ENCODE measurements at regions not wholly inside any gene's neighbourhood (a gene's known extent, or its start where the extent isn't known, plus 50 kb on each side); places are given as distances from the start of the nearest gene placed in this dataset.

DNA sequence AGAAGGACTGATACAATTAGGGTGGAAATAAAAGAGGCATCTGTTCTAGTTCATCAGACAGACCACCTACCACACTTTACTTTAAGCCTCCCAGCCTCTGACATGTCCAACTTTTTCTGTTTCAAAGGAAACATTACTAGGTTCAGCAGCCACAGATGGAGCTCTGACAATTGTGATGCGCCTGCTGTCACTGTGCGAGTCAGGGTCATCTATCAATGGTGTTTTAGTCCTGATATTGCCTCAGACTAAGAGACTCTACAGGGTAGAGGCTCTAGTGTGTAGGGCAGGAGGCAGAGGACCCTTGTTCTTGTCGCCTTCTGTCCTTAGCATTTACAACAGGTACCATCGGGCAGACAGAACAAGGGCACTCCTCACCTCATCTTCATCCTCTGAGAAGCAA, 685.0 kb upstream of the SGCG start:
- DNase-seq (ENCODE audit: low read depth in 2 of 2): no peak

DNA sequence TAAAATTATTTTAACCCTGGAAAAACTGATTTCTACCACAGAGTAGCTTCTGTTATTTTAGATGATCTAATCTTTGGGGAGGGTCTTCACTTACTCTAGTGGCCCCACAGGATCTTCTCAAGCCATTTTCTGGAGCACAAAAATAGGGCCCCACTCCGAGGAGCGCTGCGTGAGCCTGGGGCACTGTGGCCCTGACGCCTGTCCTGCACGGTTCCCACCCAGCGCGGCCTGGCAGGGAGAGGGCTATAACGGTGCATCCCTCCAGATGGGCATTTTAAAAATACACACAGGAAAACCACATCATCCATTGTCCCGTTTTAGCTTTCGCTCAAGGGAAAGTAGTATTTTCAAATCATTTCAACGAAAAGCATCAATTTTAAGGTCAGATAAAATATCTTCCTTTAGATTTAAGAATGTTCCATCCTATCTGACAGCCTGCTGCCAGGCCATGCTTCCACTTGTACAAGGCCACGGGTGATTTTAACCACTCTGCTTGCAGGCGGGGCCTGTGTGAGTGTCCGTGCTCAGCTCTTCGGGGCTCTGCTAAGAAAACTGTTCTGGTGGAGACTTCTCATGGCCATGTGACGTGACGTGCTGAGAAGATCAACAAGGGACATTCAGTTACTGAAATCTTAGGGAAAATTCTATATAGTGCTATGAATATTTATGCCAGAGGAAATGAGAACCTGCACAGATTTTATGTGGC, 683.8 kb upstream of the SGCG start:
- no peak for DNase-seq (ENCODE audit: low read depth in 2 of 2)

GRCh38 chr13:22497991-22498780, 682.6 kb upstream of the SGCG start:
- no peak for DNase-seq (ENCODE audit: low read depth in 2 of 2)

DNA sequence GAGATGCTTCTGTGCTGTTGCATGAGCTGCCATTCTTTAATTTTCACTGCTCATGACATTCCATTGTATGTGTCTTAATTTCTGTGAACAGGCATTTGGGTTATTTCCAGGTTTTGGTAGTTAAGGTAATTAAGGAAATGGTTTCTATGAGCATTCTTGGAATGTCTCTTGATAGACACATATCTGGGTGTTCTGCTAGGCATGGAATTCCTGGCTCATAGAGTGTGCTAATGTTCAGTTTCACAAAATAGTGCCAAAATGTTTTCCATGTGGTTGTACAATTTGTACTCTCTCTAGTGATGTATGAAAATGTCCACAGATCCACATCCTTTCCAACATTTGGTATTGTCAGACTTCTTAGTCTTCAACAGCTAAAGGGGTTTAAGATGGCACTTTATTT, 680.9 kb upstream of the SGCG start:
- DNase-seq (ENCODE audit: low read depth in 2 of 2): no peak

DNA sequence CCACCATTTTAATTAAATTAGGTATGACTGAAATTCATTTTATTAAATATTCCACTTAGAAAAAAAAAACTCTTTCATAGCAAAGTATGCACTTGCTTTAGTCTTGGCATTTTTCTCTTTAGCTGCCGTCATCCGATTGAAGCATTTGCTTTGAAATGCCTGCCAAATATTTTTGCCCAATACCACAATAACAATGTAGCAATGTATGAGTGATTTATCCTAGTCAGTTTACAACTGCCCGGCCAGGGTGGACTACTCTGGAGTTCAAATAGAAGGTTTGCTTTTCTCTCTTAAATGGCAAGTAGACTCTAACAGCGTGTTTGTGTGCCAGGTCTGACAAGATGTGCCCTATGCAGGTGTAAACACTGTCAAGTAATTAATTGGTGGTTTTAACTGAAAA, 675.3 kb upstream of the SGCG start:
- no peak for DNase-seq (ENCODE audit: low read depth in 2 of 2)

DNA sequence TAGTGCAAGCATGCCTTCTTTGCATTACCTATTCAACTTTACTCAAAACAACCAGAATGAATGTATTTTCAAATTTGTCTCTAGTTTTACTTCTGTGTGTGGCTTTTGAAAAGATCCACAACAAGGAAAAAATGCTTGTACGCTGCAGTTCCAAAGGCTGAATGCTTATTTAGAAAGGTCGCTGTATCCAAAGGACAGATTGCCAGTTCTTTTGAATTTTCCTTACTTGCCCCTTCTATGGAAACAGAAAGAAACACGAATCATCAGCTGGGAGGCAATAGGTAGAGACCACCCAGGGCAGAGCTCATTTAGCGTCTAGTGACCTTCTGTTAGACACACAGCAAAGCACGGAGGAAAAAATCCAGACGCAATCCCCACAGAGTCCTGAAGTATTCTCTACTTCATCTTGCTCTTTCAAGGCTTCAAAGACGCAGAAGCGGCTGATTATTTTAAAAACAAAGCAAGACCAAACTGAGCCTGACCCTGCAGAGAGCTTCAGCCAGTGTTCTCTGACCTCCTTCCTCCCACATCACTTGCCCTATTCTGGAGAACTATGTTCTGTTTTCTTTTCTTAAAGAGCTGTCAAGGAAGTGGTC, 674.6 kb upstream of the SGCG start:
- no peak for DNase-seq (ENCODE audit: low read depth in 2 of 2)

- DNase-seq (ENCODE audit: low read depth in 2 of 2): no peak
Measured at GRCh38 chr13:22517544-22517943, 663.2 kb upstream of the SGCG start.

DNA sequence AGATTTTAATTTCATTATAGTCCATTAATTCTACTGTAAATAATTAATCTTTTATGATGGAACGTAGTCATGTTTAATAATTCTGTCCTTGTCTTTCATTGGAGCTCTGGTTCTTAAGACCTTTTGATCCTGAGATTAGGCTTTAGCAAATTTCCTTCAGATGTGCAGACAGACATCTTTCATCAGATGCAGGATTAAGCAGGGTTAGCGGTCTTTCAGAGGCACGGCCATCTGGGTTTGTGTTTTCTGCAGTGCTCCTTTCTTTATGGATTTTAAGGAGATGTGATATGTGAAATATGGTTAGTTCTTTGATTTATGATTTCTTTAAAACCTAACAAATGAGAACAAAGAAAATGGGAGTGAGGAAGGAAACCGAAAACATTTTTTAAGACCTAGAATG, 643.9 kb upstream of the SGCG start:
- no peak for DNase-seq (ENCODE audit: low read depth in 2 of 2)

- no peak for DNase-seq (ENCODE audit: low read depth in 2 of 2)
Measured at GRCh38 chr13:22538400-22538799, 642.4 kb upstream of the SGCG start.

- DNase-seq (ENCODE audit: low read depth in 2 of 2): no peak
Measured at GRCh38 chr13:22549126-22549525, 631.7 kb upstream of the SGCG start.

DNA sequence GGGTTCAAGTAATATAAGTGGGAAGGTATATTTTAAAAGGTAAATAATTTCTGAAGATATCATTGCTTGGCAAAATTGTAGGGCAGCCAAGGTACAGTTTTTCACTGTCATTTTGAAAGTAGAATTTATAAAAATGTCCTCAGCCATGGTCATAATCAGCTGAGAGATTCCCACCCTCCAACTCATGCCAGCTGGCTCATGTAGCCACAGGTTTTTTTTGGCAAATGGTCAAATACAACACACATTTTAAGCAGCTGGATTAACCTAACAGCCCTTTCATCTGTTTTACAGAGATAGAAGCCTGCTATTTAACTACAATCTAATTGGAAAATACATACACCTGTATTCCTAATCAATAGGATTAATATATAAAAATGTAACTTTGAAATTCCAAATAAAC, 619.2 kb upstream of the SGCG start:
- no peak for DNase-seq (ENCODE audit: low read depth in 2 of 2)

DNA sequence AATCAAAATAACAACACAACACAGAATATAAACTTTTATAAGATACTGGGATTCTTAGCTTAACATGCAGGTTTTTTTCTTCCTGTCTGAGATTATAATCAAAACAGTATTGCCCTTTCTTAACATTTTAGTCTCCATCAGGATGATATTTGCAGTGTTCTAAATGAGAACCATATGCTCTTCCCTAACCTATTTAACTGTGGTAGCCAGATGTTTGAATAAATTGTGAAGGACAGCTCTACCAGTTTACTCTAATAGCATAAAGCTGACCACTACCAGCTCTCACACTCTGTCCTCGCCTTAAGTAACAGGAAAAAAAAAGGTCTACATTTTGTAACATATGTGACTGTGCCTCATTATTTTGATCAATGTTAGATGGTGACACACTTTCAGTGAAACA, 618.7 kb upstream of the SGCG start:
- no peak for DNase-seq (ENCODE audit: low read depth in 2 of 2)

DNA sequence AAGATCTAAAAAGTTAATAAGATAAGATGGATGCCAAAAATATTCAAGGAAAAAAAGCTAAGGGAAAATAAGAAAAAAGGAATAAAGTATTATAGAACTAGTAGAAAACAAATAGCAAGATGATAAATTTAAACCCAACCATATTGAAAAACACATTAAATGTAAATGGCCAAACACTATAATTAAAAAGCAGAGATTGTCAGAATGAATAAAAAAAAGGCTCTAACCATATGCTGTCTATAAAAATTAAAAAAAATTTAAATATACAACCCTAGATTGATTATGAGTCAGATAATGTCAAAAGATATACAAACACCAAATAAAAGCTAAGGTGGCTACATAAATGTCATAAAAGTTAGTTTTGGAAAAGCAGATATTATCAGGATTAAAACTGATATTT, 617.5 kb upstream of the SGCG start:
- DNase-seq (ENCODE audit: low read depth in 2 of 2): no peak

- no peak for DNase-seq (ENCODE audit: low read depth in 2 of 2)
Measured at GRCh38 chr13:22569811-22570210, 611.0 kb upstream of the SGCG start.

- no peak for DNase-seq (ENCODE audit: low read depth in 2 of 2)
Measured at GRCh38 chr13:22589880-22590279, 590.9 kb upstream of the SGCG start.

DNA sequence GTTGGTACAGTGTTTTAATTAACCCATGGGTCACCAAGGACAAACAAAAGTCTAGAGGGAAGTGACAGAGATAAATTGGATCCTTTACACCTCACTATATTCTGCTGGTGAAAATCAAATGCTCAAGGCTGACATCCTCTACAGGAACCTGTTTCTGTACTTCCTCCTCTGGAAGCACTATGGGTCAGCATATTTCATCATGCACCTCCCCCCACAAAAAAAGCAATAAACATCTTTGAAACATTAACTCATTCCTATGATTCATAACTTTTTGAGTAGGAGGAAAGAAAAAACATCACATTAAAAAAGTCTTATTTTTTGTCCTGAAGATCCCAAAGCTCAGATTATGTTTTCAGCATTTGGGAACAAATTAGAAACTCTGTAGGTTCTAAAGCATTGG, 588.3 kb upstream of the SGCG start:
- no peak for DNase-seq (ENCODE audit: low read depth in 2 of 2)

DNA sequence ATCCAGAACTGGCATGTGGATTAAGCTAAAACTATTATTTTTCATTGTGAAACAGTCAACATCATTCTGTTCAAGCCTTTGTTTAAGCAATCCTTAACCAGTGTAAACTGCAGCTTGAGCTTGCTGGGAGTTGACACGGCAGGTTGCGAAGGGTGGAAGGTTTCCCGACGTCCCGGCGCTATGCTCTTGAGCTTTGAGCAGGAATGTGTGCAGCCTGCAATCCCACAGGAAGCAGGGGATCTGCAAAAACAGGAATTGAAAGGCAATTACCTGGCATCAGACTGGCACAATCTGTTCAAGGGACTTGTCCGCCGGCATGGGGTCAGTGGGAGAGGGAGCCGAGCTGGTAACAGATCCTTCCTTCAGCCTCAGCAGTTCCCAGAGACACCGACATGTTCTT, 586.7 kb upstream of the SGCG start:
- no peak for DNase-seq (ENCODE audit: low read depth in 2 of 2)

DNA sequence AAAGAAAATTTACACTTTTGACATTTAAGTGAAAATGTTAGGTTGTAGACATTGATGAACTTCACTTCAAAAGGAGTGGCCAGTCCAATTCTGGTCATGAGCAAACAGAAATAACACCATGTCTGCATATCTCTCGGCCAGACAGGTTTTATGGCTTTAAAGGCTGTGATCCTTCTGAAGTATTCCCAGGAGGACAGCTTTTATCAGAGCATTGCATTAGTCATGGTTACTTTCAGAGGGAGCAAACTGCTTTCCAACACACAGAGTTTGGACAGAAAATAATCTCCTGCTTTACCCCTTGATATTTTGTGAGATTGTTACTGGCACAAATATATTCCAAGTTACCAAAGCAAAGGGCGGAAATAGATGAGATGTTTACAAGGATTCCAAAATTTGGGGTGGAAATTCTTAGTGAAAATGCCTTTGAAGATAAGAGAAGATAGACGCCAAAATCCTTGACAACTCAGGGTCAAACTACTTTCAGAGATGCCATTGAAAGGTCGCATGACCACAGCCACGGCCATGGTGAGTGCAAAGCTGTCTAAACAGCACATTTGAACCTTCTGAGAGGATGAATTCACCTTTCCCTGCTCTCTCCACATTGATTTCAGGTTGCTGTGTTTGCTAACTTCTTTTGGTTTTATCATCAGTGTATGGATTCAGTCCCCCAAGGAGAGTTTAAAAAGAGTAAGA, 584.5 kb upstream of the SGCG start:
- no peak for DNase-seq (ENCODE audit: low read depth in 2 of 2)

- no peak for DNase-seq (ENCODE audit: low read depth in 2 of 2)
Measured at GRCh38 chr13:22599156-22599555, 581.6 kb upstream of the SGCG start.

DNA sequence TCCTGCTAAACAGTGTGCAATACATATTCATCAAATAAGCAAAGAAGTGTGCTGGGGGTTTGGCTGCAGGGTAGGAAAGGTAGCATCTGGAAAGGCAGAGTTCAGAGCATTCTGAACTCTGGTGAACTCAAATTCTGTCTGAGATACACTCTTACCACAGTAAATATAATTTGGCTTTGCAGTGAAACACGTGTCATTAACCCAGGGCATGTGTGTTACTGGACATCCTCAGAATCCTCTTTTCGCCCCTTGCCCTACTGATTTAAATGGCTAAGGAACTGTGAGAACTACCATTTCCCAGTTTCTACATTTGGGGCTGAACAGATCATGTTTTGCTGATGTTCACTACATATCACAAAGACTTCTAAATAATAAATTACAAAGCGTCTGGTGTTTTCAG, 562.8 kb upstream of the SGCG start:
- no peak for DNase-seq (ENCODE audit: low read depth in 2 of 2)

GRCh38 chr13:22625691-22626090, 555.1 kb upstream of the SGCG start:
- DNase-seq (ENCODE audit: low read depth in 2 of 2): no peak

GRCh38 chr13:22629374-22629773, 551.4 kb upstream of the SGCG start:
- no peak for DNase-seq (ENCODE audit: low read depth in 2 of 2)

DNA sequence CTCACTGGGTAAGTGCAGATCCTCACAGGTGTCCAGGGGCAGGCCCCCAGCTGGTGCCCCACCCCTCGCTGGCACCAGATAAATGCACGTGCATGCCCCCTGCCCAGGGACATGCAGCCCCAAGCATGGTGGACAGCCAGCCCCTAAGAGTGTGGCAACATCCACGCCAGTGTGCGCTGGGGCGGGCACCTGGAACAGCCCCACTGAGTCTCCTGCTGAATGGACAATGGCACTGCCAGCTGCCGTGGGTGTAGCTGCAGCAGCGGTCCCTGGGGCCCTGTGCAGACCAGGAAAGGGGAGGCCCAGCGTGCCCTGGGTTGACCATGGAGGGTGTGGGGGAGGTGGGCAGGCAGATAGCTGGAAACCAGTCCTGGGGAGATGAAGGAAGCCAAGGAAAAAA, 538.7 kb upstream of the SGCG start:
- no peak for DNase-seq (ENCODE audit: low read depth in 2 of 2)
